WTC11 (cell line): ENCODE measurements at regions not wholly inside any gene's neighbourhood (a gene's known extent, or its start where the extent isn't known, plus 50 kb on each side); places are given as distances from the start of the nearest gene placed in this dataset.

ENCODE experiments used
- CDX4 ChIP-seq: fragments of 250-450 bp; sonication (Bioruptor Pico); IDR thresholded peaks from 2 replicates; pipeline ENCODE4 v1.9.0; 2021; ENCODE audit warnings: moderate library complexity, mild to moderate bottlenecking, inconsistent platforms, borderline replicate concordance
- E2F1 ChIP-seq: sonication (generic); formaldehyde crosslinking; IDR thresholded peaks from 2 replicates; pipeline ENCODE4 v1.8.0; 2022; ENCODE audit warnings: mild to moderate bottlenecking, missing genetic modification reagents
- ESRRA ChIP-seq: sonication (generic); formaldehyde crosslinking; IDR thresholded peaks from 2 replicates; pipeline ENCODE4 v1.8.1; 2022; ENCODE audit warnings: mild to moderate bottlenecking, missing genetic modification reagents, borderline replicate concordance
- FOXP1 ChIP-seq: sonication (generic); formaldehyde crosslinking; IDR thresholded peaks from 2 replicates; pipeline ENCODE4 v1.8.0; 2022; ENCODE audit warnings: missing genetic modification reagents, mild to moderate bottlenecking, moderate library complexity, borderline replicate concordance
- HMGXB4 ChIP-seq: sonication (generic); formaldehyde crosslinking; IDR thresholded peaks from 2 replicates; pipeline ENCODE4 v1.8.1; 2023; ENCODE audit warnings: mild to moderate bottlenecking, moderate library complexity, missing genetic modification reagents
- KAT7 ChIP-seq: sonication (generic); formaldehyde crosslinking; IDR thresholded peaks from 2 replicates; pipeline ENCODE4 v1.8.1; 2023; ENCODE audit warnings: missing genetic modification reagents, mild to moderate bottlenecking, borderline replicate concordance
- NFYB ChIP-seq: sonication (generic); formaldehyde crosslinking; conservative IDR thresholded peaks from 2 replicates; pipeline ENCODE4 v1.8.0; 2022; ENCODE audit warnings: low read depth, missing genetic modification reagents
- PRRX2 ChIP-seq: fragments of 250-450 bp; sonication (Bioruptor Pico); IDR thresholded peaks from 2 replicates; pipeline ENCODE4 v1.8.0; 2021; ENCODE audit warnings: mild to moderate bottlenecking
- SMAD4 ChIP-seq: sonication (generic); formaldehyde crosslinking; IDR thresholded peaks from 2 replicates; pipeline ENCODE4 v1.8.0; 2022; ENCODE audit warnings: mild to moderate bottlenecking, missing genetic modification reagents
- SP1 ChIP-seq: sonication (generic); formaldehyde crosslinking; conservative IDR thresholded peaks from 2 replicates; pipeline ENCODE4 v1.8.1; 2022; ENCODE audit warnings: missing genetic modification reagents
- ZNF281 ChIP-seq: sonication (generic); formaldehyde crosslinking; IDR thresholded peaks from 2 replicates; pipeline ENCODE4 v1.8.0; 2023; ENCODE audit warnings: mild to moderate bottlenecking, missing genetic modification reagents
- ZNF396 ChIP-seq: fragments of 250-450 bp; sonication (Bioruptor Pico); IDR thresholded peaks from 2 replicates; pipeline ENCODE4 v1.8.0; 2021; ENCODE audit warnings: mild to moderate bottlenecking, moderate library complexity, borderline replicate concordance
- ZNF532 ChIP-seq: fragments of 250-450 bp; sonication (Bioruptor Pico); IDR thresholded peaks from 2 replicates; pipeline ENCODE4 v1.9.0; 2021; ENCODE audit warnings: mild to moderate bottlenecking, borderline replicate concordance
- TF ChIP-seq, protein P1 (sequence below): sonication (generic); formaldehyde crosslinking; IDR thresholded peaks from 2 replicates; pipeline ENCODE4 v1.8.1; 2023; ENCODE audit warnings: mild to moderate bottlenecking, missing genetic modification reagents, borderline replicate concordance

- TF ChIP-seq ZNF532 (no peak), PRRX2 (CRISPR knock-in tag) (no peak), KAT7 (CRISPR knock-in tag) (no peak), SP1 (CRISPR knock-in tag) (no peak), ESRRA (CRISPR knock-in tag) (no peak), E2F1 (CRISPR knock-in tag) (no peak), ZNF281 (CRISPR knock-in tag) (no peak), SMAD4 (CRISPR knock-in tag) (no peak), CDX4 (CRISPR knock-in tag) (no peak), NFYB (CRISPR knock-in tag) (no peak), FOXP1 (CRISPR knock-in tag) (no peak), HMGXB4 (CRISPR knock-in tag) (no peak), ZNF396 (CRISPR knock-in tag) (no peak)
- TF ChIP-seq, protein P1, sequence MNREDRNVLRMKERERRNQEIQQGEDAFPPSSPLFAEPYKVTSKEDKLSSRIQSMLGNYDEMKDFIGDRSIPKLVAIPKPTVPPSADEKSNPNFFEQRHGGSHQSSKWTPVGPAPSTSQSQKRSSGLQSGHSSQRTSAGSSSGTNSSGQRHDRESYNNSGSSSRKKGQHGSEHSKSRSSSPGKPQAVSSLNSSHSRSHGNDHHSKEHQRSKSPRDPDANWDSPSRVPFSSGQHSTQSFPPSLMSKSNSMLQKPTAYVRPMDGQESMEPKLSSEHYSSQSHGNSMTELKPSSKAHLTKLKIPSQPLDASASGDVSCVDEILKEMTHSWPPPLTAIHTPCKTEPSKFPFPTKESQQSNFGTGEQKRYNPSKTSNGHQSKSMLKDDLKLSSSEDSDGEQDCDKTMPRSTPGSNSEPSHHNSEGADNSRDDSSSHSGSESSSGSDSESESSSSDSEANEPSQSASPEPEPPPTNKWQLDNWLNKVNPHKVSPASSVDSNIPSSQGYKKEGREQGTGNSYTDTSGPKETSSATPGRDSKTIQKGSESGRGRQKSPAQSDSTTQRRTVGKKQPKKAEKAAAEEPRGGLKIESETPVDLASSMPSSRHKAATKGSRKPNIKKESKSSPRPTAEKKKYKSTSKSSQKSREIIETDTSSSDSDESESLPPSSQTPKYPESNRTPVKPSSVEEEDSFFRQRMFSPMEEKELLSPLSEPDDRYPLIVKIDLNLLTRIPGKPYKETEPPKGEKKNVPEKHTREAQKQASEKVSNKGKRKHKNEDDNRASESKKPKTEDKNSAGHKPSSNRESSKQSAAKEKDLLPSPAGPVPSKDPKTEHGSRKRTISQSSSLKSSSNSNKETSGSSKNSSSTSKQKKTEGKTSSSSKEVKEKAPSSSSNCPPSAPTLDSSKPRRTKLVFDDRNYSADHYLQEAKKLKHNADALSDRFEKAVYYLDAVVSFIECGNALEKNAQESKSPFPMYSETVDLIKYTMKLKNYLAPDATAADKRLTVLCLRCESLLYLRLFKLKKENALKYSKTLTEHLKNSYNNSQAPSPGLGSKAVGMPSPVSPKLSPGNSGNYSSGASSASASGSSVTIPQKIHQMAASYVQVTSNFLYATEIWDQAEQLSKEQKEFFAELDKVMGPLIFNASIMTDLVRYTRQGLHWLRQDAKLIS (CRISPR knock-in tag) = no peak
These were observed 191.0 kb upstream of the NRIP1 start (continued) for GRCh38 chr21:15255763-15256162.
